GM12873 (cell line): ENCODE measurements at regions not wholly inside any gene's neighbourhood (a gene's known extent, or its start where the extent isn't known, plus 50 kb on each side); places are given as distances from the start of the nearest gene placed in this dataset.

Source experiments
- CTCF ChIP-seq: IDR thresholded peaks from 2 replicates; pipeline ENCODE4 v1.5.1; 2012; ENCODE audit warnings: low read depth, mild to moderate bottlenecking, moderate library complexity, low read length, control low read depth; ENCODE audit not compliant: insufficient read depth; ENCODE audit errors: missing control alignments

- no peak for TF ChIP-seq CTCF
These were observed 1065.0 kb downstream of the EPHA7 start for GRCh38 chr6:92354270-92354829.

DNA sequence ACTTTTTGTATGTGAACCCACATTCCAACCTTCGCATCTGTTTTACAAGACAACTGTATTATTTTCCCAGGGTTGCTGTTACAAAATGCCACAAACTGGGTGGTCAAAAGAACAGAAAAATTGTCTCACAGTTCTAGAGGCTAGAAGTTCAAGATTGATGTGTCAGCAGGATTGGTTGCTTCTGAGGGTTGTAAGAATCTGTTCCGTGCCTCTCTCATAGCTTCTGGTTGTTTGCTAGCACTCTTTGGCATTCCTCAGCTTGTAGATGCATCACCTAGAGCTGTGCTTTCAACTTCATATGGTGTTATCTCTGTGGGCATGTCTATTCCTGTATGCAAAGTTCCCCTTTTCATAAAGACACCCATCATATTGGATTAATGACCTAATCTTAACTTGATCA, 1067.2 kb downstream of the EPHA7 start:
- no peak for TF ChIP-seq CTCF

DNA sequence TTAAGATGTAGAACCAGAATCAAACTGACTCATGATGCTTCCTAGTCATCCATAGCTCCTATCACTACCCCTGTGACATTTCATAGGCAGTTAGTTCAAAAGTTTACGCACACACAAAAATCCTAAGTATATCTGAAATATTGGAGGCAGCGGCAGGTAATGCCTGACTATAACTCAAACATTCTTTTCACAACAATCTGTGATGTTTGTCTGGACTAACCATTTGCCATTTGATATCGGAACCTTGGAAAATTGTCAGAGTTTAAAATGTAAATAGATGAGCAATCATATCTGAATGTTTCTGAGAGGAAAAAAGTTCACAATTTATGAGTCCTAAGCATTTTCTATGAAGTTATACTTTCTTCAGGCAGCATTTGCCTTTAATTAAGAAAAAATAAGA, 1078.2 kb downstream of the EPHA7 start:
- no peak for TF ChIP-seq CTCF

DNA sequence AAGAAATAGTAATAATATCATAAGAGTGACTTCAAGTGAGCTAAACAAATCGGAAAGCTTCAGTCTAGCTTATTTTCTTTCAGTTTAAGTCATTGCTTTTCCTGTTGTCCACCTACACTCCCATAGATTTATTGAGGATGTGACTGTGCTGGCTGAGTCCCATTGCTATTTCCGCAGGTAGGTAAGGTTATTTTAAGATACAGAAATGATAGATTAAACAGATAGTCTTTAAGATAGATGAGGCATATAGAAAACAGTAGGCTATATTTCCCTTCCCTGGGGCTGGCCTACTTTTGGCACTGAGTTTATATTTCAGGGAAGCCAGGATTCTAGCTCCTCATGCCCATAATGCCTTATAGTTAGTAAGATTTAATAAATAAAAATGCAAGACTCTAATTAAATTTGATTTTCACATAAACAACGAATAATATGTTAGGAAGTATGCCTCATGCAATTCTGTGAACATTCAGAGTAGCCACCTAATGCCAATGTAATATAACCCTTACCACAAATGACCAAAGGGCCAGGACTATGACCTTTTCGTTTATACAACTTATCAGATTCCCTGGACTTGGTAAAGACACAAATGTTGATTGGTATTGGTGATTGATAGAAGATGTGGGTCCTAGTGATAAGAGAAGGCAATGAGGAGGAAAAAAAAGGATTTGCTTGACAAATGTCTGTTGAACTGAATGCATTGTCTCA, 1079.3 kb downstream of the EPHA7 start:
- no peak for TF ChIP-seq CTCF

DNA sequence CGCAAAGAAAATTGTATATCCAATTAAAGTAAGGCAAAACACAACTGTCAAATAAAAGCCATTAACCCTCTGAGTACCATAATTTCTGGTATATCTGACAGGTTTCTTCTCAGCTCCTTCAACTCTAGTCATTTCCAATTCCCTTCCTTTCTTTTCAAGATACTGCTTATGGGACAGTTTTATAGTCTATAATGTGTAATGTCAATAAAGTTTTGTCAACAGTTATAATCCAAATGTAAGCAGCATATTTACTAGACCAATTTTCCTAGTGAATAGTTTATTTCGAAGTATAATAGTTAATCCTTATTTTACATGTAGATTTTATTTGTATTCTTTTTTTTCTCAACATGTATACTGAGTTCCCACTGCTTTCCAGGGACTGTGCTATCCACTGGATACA, 1081.8 kb downstream of the EPHA7 start:
- TF ChIP-seq CTCF, result no peak

GRCh38 chr6:92329208-92329847, 1090.0 kb downstream of the EPHA7 start:
- TF ChIP-seq CTCF, result no peak

GRCh38 chr6:92315312-92315711, 1104.0 kb downstream of the EPHA7 start:
- TF ChIP-seq CTCF, result no peak
